Small intestine (tissue), 7 donors: ENCODE measurements at regions not wholly inside any gene's neighbourhood (a gene's known extent, or its start where the extent isn't known, plus 50 kb on each side); places are given as distances from the start of the nearest gene placed in this dataset.

Experiments
- DNase-seq, 2 donors: peaks; one replicate each; pipeline versions ENCODE4 v3.0.0 to v3.0.0-alpha.2; 2013
- FAIRE-seq: peaks from 2 replicates; lab custom pipeline; 2012; peaks lifted over from hg19 to GRCh38; lab: Jason Lieb, UNC
- H3K27ac ChIP-seq, 3 donors: one replicate each; pipeline ENCODE4 v1.5.1; 2013; ENCODE audit warnings: low read length in 2 of 3, mild to moderate bottlenecking in 2 of 3, control low read depth in 1 of 3, inconsistent platforms in 1 of 3, low read depth in 1 of 3, moderate library complexity in 1 of 3
- H3K27me3 ChIP-seq, 3 donors: one replicate each; pipeline ENCODE4 v1.6.1; 2013; ENCODE audit warnings: low read length in 3 of 3, inconsistent platforms in 1 of 3; ENCODE audit not compliant: control insufficient read depth in 3 of 3, insufficient read depth in 3 of 3
- H3K36me3 ChIP-seq, 3 donors: one replicate each; pipeline ENCODE4 v1.6.1; 2013; ENCODE audit warnings: low read length in 3 of 3, inconsistent platforms in 1 of 3, low read depth in 1 of 3, mild to moderate bottlenecking in 1 of 3, moderate library complexity in 1 of 3; ENCODE audit not compliant: control insufficient read depth in 3 of 3, insufficient read depth in 2 of 3
- H3K4me1 ChIP-seq, 3 donors: one replicate each; pipeline ENCODE4 v1.6.1; 2013; ENCODE audit warnings: low read length in 2 of 3, inconsistent platforms in 1 of 3, low read depth in 1 of 3, mild to moderate bottlenecking in 1 of 3, moderate library complexity in 1 of 3; ENCODE audit not compliant: control insufficient read depth in 3 of 3, insufficient read depth in 2 of 3
- H3K4me3 ChIP-seq, 3 donors: one replicate each; pipeline ENCODE4 v1.5.1; 2013; ENCODE audit warnings: low read length in 3 of 3, control low read depth in 1 of 3, inconsistent platforms in 1 of 3, low read depth in 1 of 3, mild to moderate bottlenecking in 1 of 3, moderate library complexity in 1 of 3
- H3K9me3 ChIP-seq, 2 donors: one replicate each; pipeline ENCODE4 v1.6.1; 2013; ENCODE audit warnings: low read depth in 1 of 2, low read length in 1 of 2; ENCODE audit not compliant: control insufficient read depth in 2 of 2, insufficient read depth in 1 of 2
- WGBS, 3 donors: extraction: QIAGEN DNeasy Blood & Tissue Kit; methylation state at CpG; one replicate each; pipeline ENCODE4 v1.1.7; 2013; 5-methylcytosine and 5-hydroxymethylcytosine counted together
- donor health status: healthy with polysubstance abuse.
- donor health status: control.
- donor health status: control.
- donor health status: Bipolar disorder and iron deficiency.
- donor health status: healthy.

DNA sequence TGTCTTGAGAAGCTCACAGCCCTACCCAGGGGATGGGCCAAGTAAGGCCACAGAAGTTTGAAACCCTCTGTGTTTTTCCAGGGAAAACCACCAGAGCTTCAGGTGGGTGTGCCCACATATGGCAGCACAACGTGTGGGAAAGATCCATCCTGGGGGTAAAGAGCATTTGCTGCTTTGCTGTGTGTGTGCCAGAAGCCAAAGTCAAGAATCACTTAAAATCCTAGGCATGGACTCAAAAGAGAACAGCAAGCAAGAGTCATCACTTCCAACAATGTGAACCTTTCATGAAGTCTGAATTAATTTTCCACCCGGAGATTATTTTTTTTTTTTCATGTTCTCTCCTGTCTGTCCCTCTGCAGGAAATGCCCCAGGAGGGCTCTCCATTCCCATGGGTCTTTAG, 308.2 kb upstream of the SGK1 start:
- Histone ChIP-seq H3K36me3 (no peaks in the 10 kb centered on the region), H3K27ac (no peak overlapping the region), H3K4me3 (no peak overlapping the region), H3K9me3 (no peaks in the 10 kb centered on the region), H3K4me1 (peaks cover 0 to 3% (median 3%) of the 10 kb centered on the region in 3 donors), H3K27me3 (no peaks in the 10 kb centered on the region)
- 19 to 52% (median 28%) methylated on average over 2 of the region's 2 CpGs for WGBS, 3 donors
- DNase-seq (no peak), FAIRE-seq (no peak)

- FAIRE-seq (no peak), DNase-seq (no peak)
- Histone ChIP-seq H3K27me3 (no peaks in the 10 kb centered on the region), H3K9me3 (no peaks in the 10 kb centered on the region), H3K27ac (no peak overlapping the region), H3K36me3 (no peaks in the 10 kb centered on the region), H3K4me1 (peaks cover 0 to 3% (median 0%) of the 10 kb centered on the region in 3 donors), H3K4me3 (no peak overlapping the region)
- WGBS, 3 donors: 96% methylated on average over 6 of the region's 6 CpGs
Observed at GRCh38 chr6:134624781-134625180, 306.9 kb upstream of the SGK1 start.

GRCh38 chr6:134623401-134623800, 305.5 kb upstream of the SGK1 start:
- Histone ChIP-seq H3K4me3 (no peak overlapping the region), H3K4me1 (peaks cover 0 to 3% (median 0%) of the 10 kb centered on the region in 3 donors), H3K36me3 (no peaks in the 10 kb centered on the region), H3K27me3 (no peaks in the 10 kb centered on the region), H3K27ac (no peak overlapping the region), H3K9me3 (no peaks in the 10 kb centered on the region)
- no peak for FAIRE-seq
- no peak for DNase-seq
- WGBS, 3 donors: 86 to 91% (median 87%) methylated on average over 5 of the region's 5 CpGs

DNA sequence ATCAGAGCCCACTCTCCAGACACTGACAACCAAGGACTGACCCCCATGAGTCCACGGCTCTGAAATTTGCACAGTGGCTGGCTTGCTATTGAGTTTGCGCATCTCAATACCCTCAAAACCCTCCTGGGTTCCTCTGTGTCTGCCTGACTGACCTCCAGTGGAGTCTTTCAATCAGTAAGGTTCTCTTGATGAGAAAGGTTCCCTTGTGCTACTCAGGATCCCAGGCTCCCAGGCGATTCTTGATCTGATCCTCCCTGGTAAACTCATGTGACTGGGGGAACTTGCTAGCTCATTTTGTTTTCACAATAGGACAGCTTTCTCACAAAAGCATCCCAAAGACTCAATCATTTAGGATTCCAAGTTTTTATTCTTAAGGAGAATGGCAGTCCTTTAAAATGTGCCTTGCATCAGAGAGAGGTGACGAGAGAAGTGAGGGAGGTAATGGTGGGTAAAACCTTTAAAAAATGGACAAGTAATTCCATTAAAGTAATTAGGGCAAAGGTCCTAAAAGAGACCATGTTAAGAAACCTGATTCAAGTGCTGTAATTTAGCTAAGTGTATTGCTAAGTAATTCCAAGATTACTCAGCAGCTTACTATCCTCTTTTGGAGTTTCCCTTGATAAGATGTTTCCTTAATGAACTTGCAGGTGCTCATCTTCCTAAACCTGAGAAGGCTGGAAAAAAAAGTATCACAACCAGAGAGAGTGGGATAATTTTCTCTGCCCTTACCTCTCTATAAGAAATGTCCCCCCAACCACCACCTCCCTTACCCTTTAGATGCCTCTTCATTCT, 304.7 kb upstream of the SGK1 start:
- no peak overlapping the region for H3K4me3 ChIP-seq
- H3K4me1 ChIP-seq: peaks cover 0 to 3% (median 0%) of the 10 kb centered on the region in 3 donors
- no peaks in the 10 kb centered on the region for H3K36me3 ChIP-seq
- DNase-seq: no peak
- H3K27me3 ChIP-seq: no peaks in the 10 kb centered on the region
- H3K9me3 ChIP-seq: no peaks in the 10 kb centered on the region
- WGBS, 3 donors: 89 to 91% (median 91%) methylated on average over 4 of the region's 4 CpGs
- no peak overlapping the region for H3K27ac ChIP-seq
- no peak for FAIRE-seq

- no peaks in the 10 kb centered on the region for H3K9me3 ChIP-seq
- no peaks in the 10 kb centered on the region for H3K36me3 ChIP-seq
- no peak overlapping the region for H3K4me3 ChIP-seq
- no peak overlapping the region for H3K27ac ChIP-seq
- no peak for FAIRE-seq
- H3K4me1 ChIP-seq: peaks cover 0 to 3% (median 0%) of the 10 kb centered on the region in 3 donors
- no peak for DNase-seq
- H3K27me3 ChIP-seq: no peaks in the 10 kb centered on the region
Observed at GRCh38 chr6:134621858-134622257, 303.9 kb upstream of the SGK1 start.

GRCh38 chr6:134619789-134620188, 301.9 kb upstream of the SGK1 start:
- 71 to 77% (median 72%) methylated on average over 4 of the region's 4 CpGs for WGBS, 3 donors
- Histone ChIP-seq H3K9me3 (no peaks in the 10 kb centered on the region), H3K36me3 (no peaks in the 10 kb centered on the region), H3K27me3 (no peaks in the 10 kb centered on the region), H3K27ac (no peak overlapping the region), H3K4me1 (no peaks in the 10 kb centered on the region), H3K4me3 (no peak overlapping the region)
- FAIRE-seq: no peak
- no peak for DNase-seq

GRCh38 chr6:134619077-134619476, 301.2 kb upstream of the SGK1 start:
- FAIRE-seq (no peak), DNase-seq (no peak)
- H3K27me3 ChIP-seq: no peaks in the 10 kb centered on the region
- 93 to 98% (median 93%) methylated on average over 5 of the region's 5 CpGs for WGBS, 3 donors
- no peak overlapping the region for H3K27ac ChIP-seq
- no peak overlapping the region for H3K4me3 ChIP-seq
- no peaks in the 10 kb centered on the region for H3K9me3 ChIP-seq
- no peaks in the 10 kb centered on the region for H3K4me1 ChIP-seq
- no peaks in the 10 kb centered on the region for H3K36me3 ChIP-seq

GRCh38 chr6:134614606-134615485, 296.9 kb upstream of the SGK1 start:
- Histone ChIP-seq H3K4me1 (no peaks in the 10 kb centered on the region), H3K27ac (no peak overlapping the region), H3K4me3 (no peak overlapping the region), H3K9me3 (no peaks in the 10 kb centered on the region), H3K36me3 (no peaks in the 10 kb centered on the region), H3K27me3 (no peaks in the 10 kb centered on the region)
- FAIRE-seq: no peak
- 87 to 94% (median 93%) methylated on average over 5 of the region's 5 CpGs for WGBS, 3 donors
- no peak for DNase-seq
